Liver (tissue), 3 donors: ENCODE measurements at regions not wholly inside any gene's neighbourhood (a gene's known extent, or its start where the extent isn't known, plus 50 kb on each side); places are given as distances from the start of the nearest gene placed in this dataset.

Source experiments
- EGR1 ChIP-seq, 2 donors: IDR thresholded peaks; 2 replicates each; pipeline ENCODE4 v1.6.1; 2016 to 2018; ENCODE audit warnings: antibody characterized with exemption in 2 of 2, low read depth in 2 of 2
- FOXA1 ChIP-seq: IDR thresholded peaks from 2 replicates; pipeline ENCODE4 v1.6.1; 2016; ENCODE audit warnings: antibody characterized with exemption
- HNF4A ChIP-seq, 2 donors: conservative IDR thresholded peaks; 2 replicates each; pipeline ENCODE4 v1.6.1; 2016; ENCODE audit warnings: antibody characterized with exemption in 2 of 2, mild to moderate bottlenecking in 2 of 2
- HNF4G ChIP-seq: IDR thresholded peaks from 2 replicates; pipeline ENCODE4 v1.6.1; 2016; ENCODE audit warnings: antibody characterized with exemption
- JUND ChIP-seq, 2 donors: IDR thresholded peaks; 2 replicates each; pipeline ENCODE4 v1.6.1; 2016; ENCODE audit warnings: antibody characterized with exemption in 2 of 2
- NR2F2 ChIP-seq: IDR thresholded peaks from 2 replicates; pipeline ENCODE4 v1.6.1; 2016; ENCODE audit warnings: antibody characterized with exemption
- RAD21 ChIP-seq, 2 donors: IDR thresholded peaks; 2 replicates each; pipeline ENCODE4 v1.6.1; 2016; ENCODE audit warnings: antibody characterized with exemption in 2 of 2, mild to moderate bottlenecking in 2 of 2
- SP1 ChIP-seq: IDR thresholded peaks from 2 replicates; pipeline ENCODE4 v1.6.1; 2018; ENCODE audit warnings: antibody characterized with exemption, mild to moderate bottlenecking
- TAF1 ChIP-seq: conservative IDR thresholded peaks from 2 replicates; pipeline ENCODE4 v1.6.1; 2016; ENCODE audit warnings: antibody characterized with exemption, mild to moderate bottlenecking
- YY1 ChIP-seq: IDR thresholded peaks from 2 replicates; pipeline ENCODE4 v1.6.1; 2016; ENCODE audit warnings: antibody characterized with exemption, mild to moderate bottlenecking
- TF ChIP-seq, protein P1 (sequence below): fragments of 150-350 bp; IDR thresholded peaks from 2 replicates; pipeline ENCODE4 v1.5.1; 2017; ENCODE audit warnings: improper control_type of control experiment, low read depth, low read length; ENCODE audit not compliant: missing input control
- TF ChIP-seq, protein P2 (sequence below): IDR thresholded peaks from 2 replicates; pipeline ENCODE4 v1.6.1; 2016; ENCODE audit warnings: antibody characterized with exemption
- TF ChIP-seq, protein P3 (sequence below): IDR thresholded peaks from 2 replicates; pipeline ENCODE4 v1.6.1; 2016; ENCODE audit warnings: antibody characterized with exemption, mild to moderate bottlenecking
- donor health status: healthy.
- donor health status: healthy.

DNA sequence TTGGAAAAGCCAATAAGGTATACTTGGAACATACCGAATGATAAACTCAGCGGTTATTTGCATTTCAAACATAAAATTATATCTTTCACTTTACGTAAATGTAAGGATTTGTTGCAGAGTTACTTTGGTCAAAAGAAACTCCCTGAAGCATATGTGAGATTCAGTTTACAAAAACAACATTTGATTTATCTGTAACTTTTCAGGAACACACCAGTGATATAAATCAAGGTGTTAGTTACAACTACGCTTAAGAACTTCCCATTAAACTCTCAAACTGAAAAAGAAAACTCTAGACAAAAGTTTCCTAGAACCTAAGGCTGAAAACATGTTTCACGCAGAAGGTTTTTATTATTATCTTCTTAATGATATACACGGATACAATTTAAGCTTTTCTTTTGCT is 110.6 kb upstream of the MEIS1 start:
- TF ChIP-seq, protein P1, sequence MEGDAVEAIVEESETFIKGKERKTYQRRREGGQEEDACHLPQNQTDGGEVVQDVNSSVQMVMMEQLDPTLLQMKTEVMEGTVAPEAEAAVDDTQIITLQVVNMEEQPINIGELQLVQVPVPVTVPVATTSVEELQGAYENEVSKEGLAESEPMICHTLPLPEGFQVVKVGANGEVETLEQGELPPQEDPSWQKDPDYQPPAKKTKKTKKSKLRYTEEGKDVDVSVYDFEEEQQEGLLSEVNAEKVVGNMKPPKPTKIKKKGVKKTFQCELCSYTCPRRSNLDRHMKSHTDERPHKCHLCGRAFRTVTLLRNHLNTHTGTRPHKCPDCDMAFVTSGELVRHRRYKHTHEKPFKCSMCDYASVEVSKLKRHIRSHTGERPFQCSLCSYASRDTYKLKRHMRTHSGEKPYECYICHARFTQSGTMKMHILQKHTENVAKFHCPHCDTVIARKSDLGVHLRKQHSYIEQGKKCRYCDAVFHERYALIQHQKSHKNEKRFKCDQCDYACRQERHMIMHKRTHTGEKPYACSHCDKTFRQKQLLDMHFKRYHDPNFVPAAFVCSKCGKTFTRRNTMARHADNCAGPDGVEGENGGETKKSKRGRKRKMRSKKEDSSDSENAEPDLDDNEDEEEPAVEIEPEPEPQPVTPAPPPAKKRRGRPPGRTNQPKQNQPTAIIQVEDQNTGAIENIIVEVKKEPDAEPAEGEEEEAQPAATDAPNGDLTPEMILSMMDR: no peak
- TF ChIP-seq TAF1 (no peak), EGR1 (IDR thresholded peaks at IDR 0.05; ENCODE audit: low read depth in 2 of 2) (no peak), YY1 (no peak), JUND (IDR thresholded peaks at IDR 0.05) (no peak), RAD21 (IDR thresholded peaks at IDR 0.05) (no peak), SP1 (no peak), FOXA1 (no peak), HNF4G (no peak), HNF4A (conservative IDR thresholded peaks at IDR 0.05) (no peak), NR2F2 (no peak)
- TF ChIP-seq, protein P2, sequence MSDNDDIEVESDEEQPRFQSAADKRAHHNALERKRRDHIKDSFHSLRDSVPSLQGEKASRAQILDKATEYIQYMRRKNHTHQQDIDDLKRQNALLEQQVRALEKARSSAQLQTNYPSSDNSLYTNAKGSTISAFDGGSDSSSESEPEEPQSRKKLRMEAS: no peak
- TF ChIP-seq, protein P3, sequence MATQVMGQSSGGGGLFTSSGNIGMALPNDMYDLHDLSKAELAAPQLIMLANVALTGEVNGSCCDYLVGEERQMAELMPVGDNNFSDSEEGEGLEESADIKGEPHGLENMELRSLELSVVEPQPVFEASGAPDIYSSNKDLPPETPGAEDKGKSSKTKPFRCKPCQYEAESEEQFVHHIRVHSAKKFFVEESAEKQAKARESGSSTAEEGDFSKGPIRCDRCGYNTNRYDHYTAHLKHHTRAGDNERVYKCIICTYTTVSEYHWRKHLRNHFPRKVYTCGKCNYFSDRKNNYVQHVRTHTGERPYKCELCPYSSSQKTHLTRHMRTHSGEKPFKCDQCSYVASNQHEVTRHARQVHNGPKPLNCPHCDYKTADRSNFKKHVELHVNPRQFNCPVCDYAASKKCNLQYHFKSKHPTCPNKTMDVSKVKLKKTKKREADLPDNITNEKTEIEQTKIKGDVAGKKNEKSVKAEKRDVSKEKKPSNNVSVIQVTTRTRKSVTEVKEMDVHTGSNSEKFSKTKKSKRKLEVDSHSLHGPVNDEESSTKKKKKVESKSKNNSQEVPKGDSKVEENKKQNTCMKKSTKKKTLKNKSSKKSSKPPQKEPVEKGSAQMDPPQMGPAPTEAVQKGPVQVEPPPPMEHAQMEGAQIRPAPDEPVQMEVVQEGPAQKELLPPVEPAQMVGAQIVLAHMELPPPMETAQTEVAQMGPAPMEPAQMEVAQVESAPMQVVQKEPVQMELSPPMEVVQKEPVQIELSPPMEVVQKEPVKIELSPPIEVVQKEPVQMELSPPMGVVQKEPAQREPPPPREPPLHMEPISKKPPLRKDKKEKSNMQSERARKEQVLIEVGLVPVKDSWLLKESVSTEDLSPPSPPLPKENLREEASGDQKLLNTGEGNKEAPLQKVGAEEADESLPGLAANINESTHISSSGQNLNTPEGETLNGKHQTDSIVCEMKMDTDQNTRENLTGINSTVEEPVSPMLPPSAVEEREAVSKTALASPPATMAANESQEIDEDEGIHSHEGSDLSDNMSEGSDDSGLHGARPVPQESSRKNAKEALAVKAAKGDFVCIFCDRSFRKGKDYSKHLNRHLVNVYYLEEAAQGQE: no peak
